A549 (cell line): ENCODE measurements at regions not wholly inside any gene's neighbourhood (a gene's known extent, or its start where the extent isn't known, plus 50 kb on each side); places are given as distances from the start of the nearest gene placed in this dataset.

Experiments
- ATAC-seq, 2 experiments: fragments of 200-7000 bp in 1 of 2; fragments of >200 bp in 1 of 2; cut with Nextera tagmentation in 1 of 2; cut with Tn5 transposase in 1 of 2; 3 replicates each; pipeline versions ENCODE4 v1.8.0 to v1.9.1; 2018 to 2020; ENCODE audit warnings: mild to moderate bottlenecking in 1 of 2, moderate library complexity in 1 of 2
- CTCF ChIA-PET: fragments of 300-600 bp; sonication (Branson Sonifier 250); formaldehyde crosslinking; extraction: SDS; loops from one replicate; lab custom pipeline; 2021; ENCODE audit warnings: antibody characterized with exemption, inconsistent platforms; lab: Yijun Ruan, JAX
- POLR2A ChIA-PET: fragments of 350-600 bp; formaldehyde crosslinking; extraction: SDS; loops from one replicate; lab custom pipeline; 2021; ENCODE audit warnings: antibody characterized with exemption, inconsistent platforms; lab: Yijun Ruan, JAX
- DNase-seq, 2 experiments: peaks; one replicate each; pipeline versions ENCODE4 v3.0.0 to v3.0.0-alpha.2; 2011 to 2016; ENCODE audit warnings: low read depth in 1 of 2, low spot score in 1 of 2
- FAIRE-seq: peaks from 2 replicates; lab custom pipeline; 2011; peaks lifted over from hg19 to GRCh38; lab: Jason Lieb, UNC
- H3K27ac ChIP-seq, 2 experiments: fragments of >200 bp; sonication (Bioruptor Twin); formaldehyde crosslinking; 3 replicates each; pipeline ENCODE4 v1.5.1; 2016 to 2017
- H3K4me1 ChIP-seq: fragments of >200 bp; sonication (Bioruptor Twin); formaldehyde crosslinking; 3 replicates; pipeline ENCODE4 v1.6.1; 2016
- H3K4me2 ChIP-seq: fragments of >200 bp; sonication (Bioruptor Twin); formaldehyde crosslinking; 3 replicates; pipeline ENCODE4 v1.6.1; 2016
- H3K4me3 ChIP-seq: fragments of >200 bp; sonication (Bioruptor Twin); formaldehyde crosslinking; 3 replicates; pipeline ENCODE4 v1.5.1; 2016
- H3K9me3 ChIP-seq: fragments of >200 bp; sonication (Bioruptor Twin); formaldehyde crosslinking; 3 replicates; pipeline ENCODE4 v1.6.1; 2016
- ATOH8 ChIP-seq: fragments of 250-450 bp; sonication (Bioruptor Pico); IDR thresholded peaks from 2 replicates; pipeline ENCODE4 v1.5.0; 2020; ENCODE audit warnings: low read depth, mild to moderate bottlenecking, moderate library complexity
- CEBPB ChIP-seq, 2 experiments: fragments of >200 bp in 1 of 2; sonication (Bioruptor Twin) in 1 of 2; formaldehyde crosslinking in 1 of 2; IDR thresholded peaks; 2 replicates each; pipeline ENCODE4 v1.6.1; 2012 to 2016
- CHD2 ChIP-seq: fragments of 150-350 bp; IDR thresholded peaks from 2 replicates; pipeline ENCODE4 v1.6.1; 2014; ENCODE audit warnings: low read length; ENCODE audit not compliant: partially characterized antibody
- CHD4 ChIP-seq: fragments of 200-600 bp; sonication (generic); IDR thresholded peaks from 2 replicates; pipeline ENCODE4 v1.6.1; 2016; ENCODE audit warnings: antibody characterized with exemption, mild to moderate bottlenecking, borderline replicate concordance
- EHF ChIP-seq: fragments of 250-450 bp; sonication (Bioruptor Pico); IDR thresholded peaks from 2 replicates; pipeline ENCODE4 v1.5.0; 2020; ENCODE audit warnings: mild to moderate bottlenecking
- EP300 ChIP-seq, 2 experiments: fragments of >200 bp; sonication (Bioruptor Twin); formaldehyde crosslinking; IDR thresholded peaks; 2 replicates in 1 of 2; 3 replicates in 1 of 2; pipeline ENCODE4 v1.6.1; 2016 to 2017
- ESRRA ChIP-seq: fragments of 150-350 bp; IDR thresholded peaks from 2 replicates; pipeline ENCODE4 v1.6.1; 2014; ENCODE audit warnings: mild to moderate bottlenecking, low read length, borderline replicate concordance
- FOSB ChIP-seq: fragments of 250-450 bp; sonication (Bioruptor Pico); IDR thresholded peaks from 2 replicates; pipeline ENCODE4 v1.5.0; 2020; ENCODE audit warnings: mild to moderate bottlenecking, moderate library complexity
- FOXS1 ChIP-seq: fragments of 250-450 bp; sonication (Bioruptor Pico); IDR thresholded peaks from 2 replicates; pipeline ENCODE4 v1.5.0; 2020; ENCODE audit warnings: mild to moderate bottlenecking, moderate library complexity
- HDAC2 ChIP-seq: fragments of 200-600 bp; sonication (generic); IDR thresholded peaks from 2 replicates; pipeline ENCODE4 v1.6.1; 2016
- HEYL ChIP-seq: fragments of 250-450 bp; sonication (Bioruptor Pico); IDR thresholded peaks from 2 replicates; pipeline ENCODE4 v1.8.0; 2021; ENCODE audit warnings: mild to moderate bottlenecking, moderate library complexity
- HOXB13 ChIP-seq: fragments of 250-450 bp; sonication (Bioruptor Pico); IDR thresholded peaks from 2 replicates; pipeline ENCODE4 v1.5.0; 2020; ENCODE audit warnings: low read depth, mild to moderate bottlenecking, moderate library complexity
- JUN ChIP-seq, 2 experiments: fragments of >200 bp; sonication (Bioruptor Twin); formaldehyde crosslinking; IDR thresholded peaks; 2 replicates in 1 of 2; 3 replicates in 1 of 2; pipeline ENCODE4 v1.6.1; 2016 to 2017
- JUNB ChIP-seq: fragments of >200 bp; sonication (Bioruptor Twin); formaldehyde crosslinking; IDR thresholded peaks from 2 replicates; pipeline ENCODE4 v1.6.1; 2016
- KDM1A ChIP-seq: fragments of 200-600 bp; sonication (generic); IDR thresholded peaks from 2 replicates; pipeline ENCODE4 v1.6.1; 2016; ENCODE audit warnings: low read depth, mild to moderate bottlenecking
- MYC ChIP-seq: IDR thresholded peaks from 2 replicates; pipeline ENCODE4 v1.6.1; 2012; ENCODE audit warnings: mild to moderate bottlenecking, inconsistent platforms, low read length, improper control_type of control experiment, borderline replicate concordance
- NFE2L2 ChIP-seq: fragments of 150-350 bp; conservative IDR thresholded peaks from 2 replicates; pipeline ENCODE4 v1.6.1; 2014; ENCODE audit warnings: low read length
- NPAS2 ChIP-seq: fragments of 250-450 bp; sonication (Bioruptor Pico); IDR thresholded peaks from 2 replicates; pipeline ENCODE4 v1.8.0; 2022; ENCODE audit warnings: mild to moderate bottlenecking, moderate library complexity, borderline replicate concordance
- NR3C1 ChIP-seq: fragments of >200 bp; sonication (Bioruptor Twin); formaldehyde crosslinking; IDR thresholded peaks from 3 replicates; pipeline ENCODE4 v1.6.1; 2017
- PBX3 ChIP-seq: IDR thresholded peaks from 2 replicates; pipeline ENCODE4 v1.6.1; 2012
- PHF8 ChIP-seq: fragments of 200-600 bp; sonication (generic); IDR thresholded peaks from 2 replicates; pipeline ENCODE4 v1.6.1; 2016; ENCODE audit warnings: low read depth, mild to moderate bottlenecking, antibody characterized with exemption, moderate library complexity, borderline replicate concordance
- POLR2A ChIP-seq: IDR thresholded peaks from 2 replicates; pipeline ENCODE4 v1.6.1; 2012; ENCODE audit warnings: mild to moderate bottlenecking, low read length
- POLR2AphosphoS2 ChIP-seq: conservative IDR thresholded peaks from 2 replicates; pipeline ENCODE4 v1.6.1; 2012; ENCODE audit warnings: low read length, improper control_type of control experiment, inconsistent platforms
- RNF2 ChIP-seq: fragments of 200-600 bp; sonication (generic); IDR thresholded peaks from 2 replicates; pipeline ENCODE4 v1.6.1; 2016; ENCODE audit warnings: low read depth, mild to moderate bottlenecking, antibody characterized with exemption, moderate library complexity, borderline replicate concordance
- TFCP2L1 ChIP-seq: fragments of 250-450 bp; sonication (Bioruptor Pico); IDR thresholded peaks from 2 replicates; pipeline ENCODE4 v1.5.0; 2021; ENCODE audit warnings: mild to moderate bottlenecking
- TP53 ChIP-seq: fragments of 250-450 bp; sonication (Bioruptor Pico); IDR thresholded peaks from 2 replicates; pipeline ENCODE4 v1.5.0; 2021; ENCODE audit warnings: mild to moderate bottlenecking, moderate library complexity
- USF2 ChIP-seq: fragments of 450-650 bp; IDR thresholded peaks from 2 replicates; pipeline ENCODE4 v1.6.1; 2014; ENCODE audit warnings: antibody characterized with exemption
- ZC3H11A ChIP-seq: fragments of 450-650 bp; IDR thresholded peaks from 2 replicates; pipeline ENCODE4 v1.6.1; 2014; ENCODE audit warnings: antibody characterized with exemption, mild to moderate bottlenecking
- WGBS: methylation state at CpG from one replicate; pipeline ENCODE4 v1.1.6; 2017; ENCODE audit errors: missing lambda C conversion rate; 5-methylcytosine and 5-hydroxymethylcytosine counted together

- Histone ChIP-seq H3K4me1 (peaks cover 32% of the 10 kb centered on the region), H3K9me3 (no peaks in the 10 kb centered on the region), H3K4me3 (no peak overlapping the region), H3K4me2 (no peak overlapping the region), H3K27ac (no peak overlapping the region)
- no peak for TF ChIP-seq FOXS1 (CRISPR knock-in tag)
- TF ChIP-seq CHD2 = no peak
- TF ChIP-seq ZC3H11A = no peak
- TF ChIP-seq NR3C1 = no peak
- TF ChIP-seq HOXB13 (CRISPR knock-in tag) = no peak
- no peak for TF ChIP-seq EP300 (IDR thresholded peaks at IDR 0.05)
- no peak for TF ChIP-seq EHF (CRISPR knock-in tag)
- TF ChIP-seq NPAS2 (CRISPR knock-in tag) = no peak
- TF ChIP-seq TP53 (CRISPR knock-in tag) = no peak
- no peak for TF ChIP-seq JUNB
- TF ChIP-seq MYC = no peak
- TF ChIP-seq JUN (IDR thresholded peaks at IDR 0.05) = no peak
- no peak for TF ChIP-seq POLR2A
- TF ChIP-seq CEBPB (IDR thresholded peaks at IDR 0.05) = no peak
- no peak for TF ChIP-seq RNF2
- no peak for TF ChIP-seq KDM1A
- TF ChIP-seq POLR2AphosphoS2 = no peak
- no peak for TF ChIP-seq NFE2L2
- TF ChIP-seq PBX3 = no peak
- TF ChIP-seq TFCP2L1 (CRISPR knock-in tag) = no peak
- FAIRE-seq (no peak), DNase-seq (no peak), ATAC-seq (no peak)
- ChIA-PET CTCF (interaction anchor here (0.6 kb wide), 1 partner anchor 14 kb away, joined by 3 read pairs; no protein-coding TSS in a partner anchor), POLR2A (no interaction called here)
- WGBS = 57% methylated on average over 1 of the region's 1 CpG
Measured at GRCh38 chr2:150232321-150232720, 255.1 kb downstream of the RND3 start.

- ChIA-PET CTCF (no interaction called here), POLR2A (no interaction called here)
- 92% methylated on average over 1 of the region's 1 CpG for WGBS
- FAIRE-seq = no peak
- H3K9me3 ChIP-seq = no peaks in the 10 kb centered on the region
- TF ChIP-seq JUNB = no peak
- TF ChIP-seq ZC3H11A = no peak
- no peak for TF ChIP-seq USF2
- no peak for TF ChIP-seq ATOH8 (CRISPR knock-in tag)
- no peak for TF ChIP-seq HDAC2
- no peak for TF ChIP-seq JUN (IDR thresholded peaks at IDR 0.05)
- TF ChIP-seq ESRRA = no peak
- no peak for TF ChIP-seq EHF (CRISPR knock-in tag)
- TF ChIP-seq HEYL (CRISPR knock-in tag) = no peak
- TF ChIP-seq PHF8 = no peak
- no peak for TF ChIP-seq PBX3
- TF ChIP-seq CHD4 = no peak
- TF ChIP-seq FOSB (CRISPR knock-in tag) = no peak
- no peak for TF ChIP-seq MYC
- H3K4me2 ChIP-seq = peak overlapping the region; percentile 48; the same call in 2 of the 3 replicates
- ATAC-seq = no peak
- H3K27ac ChIP-seq = no peak overlapping the region
- DNase-seq = no peak
- peaks cover 32% of the 10 kb centered on the region for H3K4me1 ChIP-seq
- H3K4me3 ChIP-seq = no peak overlapping the region
Measured at GRCh38 chr2:150230616-150231015, 256.9 kb downstream of the RND3 start.
